ENCODE measurements at regions not wholly inside any gene's neighbourhood (a gene's known extent, or its start where the extent isn't known, plus 50 kb on each side); places are given as distances from the start of the nearest gene placed in this dataset.

- Histone ChIP-seq H3K36me3 (no peaks in the 10 kb centered on the region), H3F3A (ENCODE audit: low read depth) (peaks cover 12% of the 10 kb centered on the region), H3K27me3 (peaks cover 56% of the 10 kb centered on the region), H3K4me3 (peak overlapping the region; percentile 39), H2AFZ (replicated peaks) (no peak overlapping the region), H3K79me2 (ENCODE audit: low read depth) (no peaks in the 10 kb centered on the region), H3K9ac (no peak overlapping the region), H3K9me3 (ENCODE audit: low read depth) (no peaks in the 10 kb centered on the region), H4K20me1 (ENCODE audit: low read depth) (peaks cover 20% of the 10 kb centered on the region), H3K27ac (no peak overlapping the region), H3K4me1 (peaks cover 28% of the 10 kb centered on the region), H3K4me2 (peak overlapping the region; percentile 80)
- DNase-seq (ENCODE audit: low spot score), result peak; percentile 56
- no peak for TF ChIP-seq EZH2 (IDR thresholded peaks at IDR 0.05)
- TF ChIP-seq, protein P1, sequence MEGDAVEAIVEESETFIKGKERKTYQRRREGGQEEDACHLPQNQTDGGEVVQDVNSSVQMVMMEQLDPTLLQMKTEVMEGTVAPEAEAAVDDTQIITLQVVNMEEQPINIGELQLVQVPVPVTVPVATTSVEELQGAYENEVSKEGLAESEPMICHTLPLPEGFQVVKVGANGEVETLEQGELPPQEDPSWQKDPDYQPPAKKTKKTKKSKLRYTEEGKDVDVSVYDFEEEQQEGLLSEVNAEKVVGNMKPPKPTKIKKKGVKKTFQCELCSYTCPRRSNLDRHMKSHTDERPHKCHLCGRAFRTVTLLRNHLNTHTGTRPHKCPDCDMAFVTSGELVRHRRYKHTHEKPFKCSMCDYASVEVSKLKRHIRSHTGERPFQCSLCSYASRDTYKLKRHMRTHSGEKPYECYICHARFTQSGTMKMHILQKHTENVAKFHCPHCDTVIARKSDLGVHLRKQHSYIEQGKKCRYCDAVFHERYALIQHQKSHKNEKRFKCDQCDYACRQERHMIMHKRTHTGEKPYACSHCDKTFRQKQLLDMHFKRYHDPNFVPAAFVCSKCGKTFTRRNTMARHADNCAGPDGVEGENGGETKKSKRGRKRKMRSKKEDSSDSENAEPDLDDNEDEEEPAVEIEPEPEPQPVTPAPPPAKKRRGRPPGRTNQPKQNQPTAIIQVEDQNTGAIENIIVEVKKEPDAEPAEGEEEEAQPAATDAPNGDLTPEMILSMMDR (IDR thresholded peaks at IDR 0.05), result no peak
- TF ChIP-seq EZH2phosphoT487 (IDR thresholded peaks at IDR 0.05), result no peak
- Mint-ChIP-seq H3K27ac (no peak overlapping the region), H3K9me3 (no peaks in the 10 kb centered on the region), H3K27me3 (ENCODE audit: insufficient read depth, low read depth) (peaks cover 17% of the 10 kb centered on the region), H3K36me3 (no peaks in the 10 kb centered on the region), H3K4me3 (no peak overlapping the region), H3K4me1 (peaks cover 21% of the 10 kb centered on the region)
Observed at GRCh38 chr15:77738441-77739302, 106.0 kb upstream of the LINGO1 start.

DNA sequence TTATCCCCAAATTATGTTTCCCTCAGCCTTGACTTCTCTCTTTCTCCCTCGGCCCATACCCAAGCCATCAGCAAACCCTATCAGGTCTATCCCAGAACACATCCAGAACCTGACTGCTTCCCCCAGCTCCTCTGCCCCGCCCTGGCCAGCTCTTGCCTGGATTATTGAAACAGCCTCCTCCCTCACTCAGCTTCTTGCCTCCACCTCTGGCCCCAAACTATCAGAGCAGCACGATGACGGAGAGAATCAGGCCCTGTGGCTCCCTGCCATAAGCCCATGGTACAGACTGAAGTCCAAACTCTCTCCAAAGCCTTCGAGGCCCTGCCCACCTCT, 105.3 kb upstream of the LINGO1 start:
- Histone ChIP-seq H3F3A (ENCODE audit: low read depth) (peaks cover 12% of the 10 kb centered on the region), H3K9me3 (ENCODE audit: low read depth) (no peaks in the 10 kb centered on the region), H2AFZ (replicated peaks) (no peak overlapping the region), H3K36me3 (no peaks in the 10 kb centered on the region), H3K79me2 (ENCODE audit: low read depth) (no peaks in the 10 kb centered on the region), H3K27ac (no peak overlapping the region), H3K27me3 (peaks cover 52% of the 10 kb centered on the region), H3K9ac (no peak overlapping the region), H3K4me3 (no peak overlapping the region), H3K4me1 (peaks cover 28% of the 10 kb centered on the region), H4K20me1 (ENCODE audit: low read depth) (peaks cover 20% of the 10 kb centered on the region), H3K4me2 (no peak overlapping the region)
- no peaks in the 10 kb centered on the region for H3K9me3 Mint-ChIP-seq
- no peaks in the 10 kb centered on the region for H3K36me3 Mint-ChIP-seq
- TF ChIP-seq EZH2 (IDR thresholded peaks at IDR 0.05) (no peak), EZH2phosphoT487 (IDR thresholded peaks at IDR 0.05) (no peak)
- TF ChIP-seq, protein P1 (IDR thresholded peaks at IDR 0.05), result no peak
- peaks cover 17% of the 10 kb centered on the region for H3K27me3 Mint-ChIP-seq (ENCODE audit: insufficient read depth, low read depth)
- no peak overlapping the region for H3K4me3 Mint-ChIP-seq
- H3K4me1 Mint-ChIP-seq, result peaks cover 22% of the 10 kb centered on the region
- no peak overlapping the region for H3K27ac Mint-ChIP-seq
- no peak for DNase-seq (ENCODE audit: low spot score)

DNA sequence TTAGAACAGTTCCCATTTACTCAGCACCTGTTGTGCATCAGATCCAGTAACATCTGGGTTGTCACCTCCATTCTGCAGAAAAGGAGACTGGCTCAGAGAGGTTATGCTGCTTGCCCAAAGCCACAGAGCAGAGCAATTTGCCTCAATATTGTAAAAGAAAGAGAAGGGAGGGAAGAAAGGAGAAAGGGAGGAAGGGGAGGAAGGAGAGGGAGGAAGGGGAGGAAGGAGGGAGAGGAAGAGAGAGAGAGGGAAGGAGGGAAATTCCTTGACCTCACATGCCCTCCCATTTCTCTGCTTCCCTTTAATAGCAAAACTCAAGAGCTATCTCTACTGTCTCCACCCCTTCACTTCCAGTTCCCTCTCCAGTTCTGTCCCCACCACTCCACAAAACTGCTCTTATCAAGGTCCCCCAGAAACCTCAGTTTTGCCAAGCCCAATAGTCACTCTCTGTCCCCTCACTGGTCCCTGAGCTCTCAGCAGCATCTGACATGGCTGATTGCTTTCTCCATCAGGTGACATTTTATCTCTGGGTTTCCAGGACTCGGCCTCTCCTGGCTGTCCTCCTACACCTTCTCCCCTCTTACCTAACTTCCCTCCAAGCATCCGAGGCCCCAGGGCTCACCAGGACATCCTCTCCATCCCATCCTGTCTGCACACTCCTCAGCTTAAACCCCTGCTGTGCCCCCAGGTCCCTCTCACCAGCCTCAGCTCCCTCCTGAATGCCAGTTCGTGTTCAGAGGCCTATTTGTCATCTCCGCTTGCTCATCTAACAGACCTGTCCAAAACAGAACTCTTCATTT, 104.7 kb upstream of the LINGO1 start:
- H3K4me1 Mint-ChIP-seq, result peaks cover 25% of the 10 kb centered on the region
- H3K9me3 ChIP-seq (ENCODE audit: low read depth), result no peaks in the 10 kb centered on the region
- no peaks in the 10 kb centered on the region for H3K79me2 ChIP-seq (ENCODE audit: low read depth)
- H3K27me3 Mint-ChIP-seq (ENCODE audit: insufficient read depth, low read depth), result peaks cover 15% of the 10 kb centered on the region
- H3K27ac ChIP-seq, result no peak overlapping the region
- no peak overlapping the region for H3K4me2 ChIP-seq
- no peaks in the 10 kb centered on the region for H3K36me3 ChIP-seq
- H3K9me3 Mint-ChIP-seq, result no peaks in the 10 kb centered on the region
- H3K27ac Mint-ChIP-seq, result no peak overlapping the region
- H3F3A ChIP-seq (ENCODE audit: low read depth), result peaks cover 12% of the 10 kb centered on the region
- H3K9ac ChIP-seq, result no peak overlapping the region
- H2AFZ ChIP-seq (replicated peaks), result no peak overlapping the region
- TF ChIP-seq EZH2 (IDR thresholded peaks at IDR 0.05) (no peak), EZH2phosphoT487 (IDR thresholded peaks at IDR 0.05) (no peak)
- TF ChIP-seq, protein P1 (IDR thresholded peaks at IDR 0.05), result no peak
- H3K4me1 ChIP-seq, result peaks cover 28% of the 10 kb centered on the region
- H3K4me3 ChIP-seq, result no peak overlapping the region
- H3K27me3 ChIP-seq, result peaks cover 48% of the 10 kb centered on the region
- DNase-seq (ENCODE audit: low spot score), result no peak
- no peak overlapping the region for H3K4me3 Mint-ChIP-seq
- peaks cover 20% of the 10 kb centered on the region for H4K20me1 ChIP-seq (ENCODE audit: low read depth)
- H3K36me3 Mint-ChIP-seq, result no peaks in the 10 kb centered on the region

All from neural progenitor cell (in vitro differentiated cells).